ENCODE measurements at regions not wholly inside any gene's neighbourhood (a gene's known extent, or its start where the extent isn't known, plus 50 kb on each side); places are given as distances from the start of the nearest gene placed in this dataset.
"Not testable (repeated sequence)": the region's sequence is repeated elsewhere in the genome, so short reads cannot be mapped to it uniquely, and the experiment has no call there.

- DNase-seq (ENCODE audit: low spot score): no peak
Observed at GRCh38 chr9:106218854-106219253, 524.5 kb downstream of the TMEM38B start.

GRCh38 chr9:106220415-106220814 lies 526.1 kb downstream of the TMEM38B start:
- no peak for DNase-seq (ENCODE audit: low spot score)

DNA sequence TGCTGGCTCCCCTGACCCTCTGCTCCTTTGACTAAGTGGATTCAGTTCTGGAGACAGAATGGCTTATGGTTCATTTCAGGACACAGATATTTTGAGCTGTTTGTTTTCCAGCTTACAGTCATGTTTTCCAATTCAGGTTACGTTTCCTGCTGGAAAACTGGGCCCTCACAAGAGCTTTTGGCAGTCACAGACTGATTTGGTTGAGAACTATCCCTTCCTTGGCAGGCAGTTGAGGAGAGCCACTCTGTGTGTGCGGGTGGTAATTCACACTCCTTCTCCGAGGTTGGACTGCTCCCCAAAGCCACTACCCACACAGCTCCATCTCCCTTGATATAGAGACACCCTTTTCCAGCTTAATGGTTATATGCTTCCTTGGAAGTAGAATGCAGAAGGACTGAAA lies 534.5 kb downstream of the TMEM38B start:
- DNase-seq (ENCODE audit: low spot score): no peak

DNA sequence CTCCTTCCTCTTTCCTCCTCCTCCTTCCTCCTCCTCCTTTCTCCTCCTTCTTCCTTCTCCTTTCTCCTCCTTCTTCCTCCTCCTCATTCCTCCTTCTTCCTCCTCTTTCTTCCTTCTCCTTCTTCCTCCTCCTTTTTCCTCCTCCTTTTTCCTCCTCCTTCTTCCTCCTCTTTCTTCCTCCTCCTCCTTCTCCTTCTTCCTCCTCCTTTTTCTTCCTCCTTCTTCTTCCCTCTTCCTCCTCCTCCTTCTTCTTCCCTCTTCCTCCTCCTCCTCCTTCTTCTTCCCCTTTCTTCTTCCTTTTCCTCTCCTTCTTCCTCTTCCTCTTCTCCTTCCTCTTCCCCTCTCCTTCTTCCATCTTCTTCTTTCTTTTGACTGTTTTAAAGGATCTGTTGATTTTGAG lies 538.8 kb downstream of the TMEM38B start:
- DNase-seq (ENCODE audit: low spot score): no peak

- DNase-seq (ENCODE audit: low spot score): not testable (repeated sequence)
Observed at GRCh38 chr9:106260908-106261307, 566.6 kb downstream of the TMEM38B start.

DNA sequence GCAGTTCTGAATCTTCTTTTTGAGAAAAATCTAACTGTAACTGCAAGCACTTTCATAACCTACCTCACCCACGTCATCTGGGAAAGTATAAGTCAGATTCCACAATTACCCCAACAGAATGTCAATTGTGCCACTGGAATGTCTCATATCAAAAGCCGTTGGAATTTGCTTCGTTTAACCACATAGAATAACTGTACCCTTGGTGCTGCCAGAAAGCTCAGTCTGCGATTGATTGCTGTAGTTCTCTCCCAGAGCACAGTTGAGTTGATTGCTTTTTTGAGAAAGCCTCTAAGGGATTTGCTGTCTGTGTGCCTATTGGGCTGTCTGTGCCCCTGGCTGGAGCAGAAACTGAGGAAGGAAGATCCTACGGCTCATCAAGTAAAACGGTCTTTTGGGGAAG lies 583.6 kb downstream of the TMEM38B start:
- DNase-seq (ENCODE audit: low spot score): no peak

- DNase-seq (ENCODE audit: low spot score): no peak
Observed at GRCh38 chr9:106283769-106284168, 579.2 kb upstream of the ZNF462 start.

GRCh38 chr9:106284296-106284695 lies 578.7 kb upstream of the ZNF462 start:
- DNase-seq (ENCODE audit: low spot score): no peak

DNA sequence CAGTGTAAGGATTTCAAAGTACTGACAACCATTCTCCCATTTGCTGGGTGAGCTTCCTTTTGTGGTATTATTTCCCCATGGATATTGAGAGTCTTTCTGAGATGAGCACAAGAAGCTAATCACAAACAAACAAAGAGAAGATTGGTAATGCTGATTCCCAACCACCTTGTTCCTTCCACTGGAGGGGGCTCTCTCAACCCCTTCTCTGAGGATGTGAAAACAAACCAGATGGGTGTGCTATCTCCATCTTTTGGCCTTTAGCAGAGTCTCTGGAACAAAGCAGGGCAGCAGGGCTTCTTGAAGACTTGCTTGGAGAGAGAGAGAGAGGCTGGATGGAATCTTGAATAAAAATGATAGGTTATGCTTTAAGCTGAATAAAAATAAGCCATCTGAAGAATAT lies 576.7 kb upstream of the ZNF462 start:
- DNase-seq (ENCODE audit: low spot score): no peak

GRCh38 chr9:106287091-106287631 lies 575.8 kb upstream of the ZNF462 start:
- DNase-seq (ENCODE audit: low spot score): no peak

DNA sequence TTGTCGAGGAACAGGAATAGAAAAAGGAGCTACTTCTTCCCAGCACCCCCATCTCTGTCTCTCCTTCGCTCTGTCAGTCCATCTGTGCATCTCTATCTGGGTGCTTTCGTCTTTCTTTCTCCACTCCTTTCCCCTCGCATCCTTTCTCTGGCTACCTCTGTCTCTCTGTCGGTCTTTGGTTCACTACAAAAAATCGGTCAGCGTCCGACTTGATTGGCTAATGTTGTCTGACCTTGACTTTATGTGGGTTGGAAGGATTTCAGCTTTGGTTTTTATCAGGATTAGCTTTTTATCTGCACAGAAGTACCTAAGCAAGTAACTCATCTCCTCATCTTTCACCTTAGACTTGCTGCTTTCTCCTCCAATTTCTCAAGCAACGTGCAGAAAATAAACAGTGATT lies 575.2 kb upstream of the ZNF462 start:
- DNase-seq (ENCODE audit: low spot score): no peak

DNA sequence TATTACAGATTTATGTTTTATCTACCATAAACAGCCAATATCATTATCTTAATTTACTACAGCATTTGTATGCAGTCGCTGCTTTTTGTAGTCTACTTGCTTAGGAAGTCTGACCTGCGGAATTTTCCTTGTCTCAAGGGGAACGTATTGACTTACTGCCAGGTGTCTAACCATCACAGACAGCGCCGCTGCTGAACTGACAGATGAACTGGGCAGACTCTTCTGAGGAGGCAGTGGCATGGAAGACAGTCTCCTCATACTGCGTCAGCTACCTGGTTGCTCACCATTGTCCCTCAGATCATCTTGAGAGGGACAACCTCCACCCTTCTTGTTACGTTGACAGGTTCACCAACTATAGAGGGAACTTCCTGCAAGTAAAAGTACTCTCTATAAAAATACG lies 574.3 kb upstream of the ZNF462 start:
- no peak for DNase-seq (ENCODE audit: low spot score)

GRCh38 chr9:106291786-106292185 lies 571.2 kb upstream of the ZNF462 start:
- DNase-seq (ENCODE audit: low spot score): no peak

- no peak for DNase-seq (ENCODE audit: low spot score)
Observed at GRCh38 chr9:106296426-106296825, 566.5 kb upstream of the ZNF462 start.

GRCh38 chr9:106298997-106299396 lies 564.0 kb upstream of the ZNF462 start:
- no peak for DNase-seq (ENCODE audit: low spot score)

- no peak for DNase-seq (ENCODE audit: low spot score)
Observed at GRCh38 chr9:106304401-106304920, 558.5 kb upstream of the ZNF462 start.

DNA sequence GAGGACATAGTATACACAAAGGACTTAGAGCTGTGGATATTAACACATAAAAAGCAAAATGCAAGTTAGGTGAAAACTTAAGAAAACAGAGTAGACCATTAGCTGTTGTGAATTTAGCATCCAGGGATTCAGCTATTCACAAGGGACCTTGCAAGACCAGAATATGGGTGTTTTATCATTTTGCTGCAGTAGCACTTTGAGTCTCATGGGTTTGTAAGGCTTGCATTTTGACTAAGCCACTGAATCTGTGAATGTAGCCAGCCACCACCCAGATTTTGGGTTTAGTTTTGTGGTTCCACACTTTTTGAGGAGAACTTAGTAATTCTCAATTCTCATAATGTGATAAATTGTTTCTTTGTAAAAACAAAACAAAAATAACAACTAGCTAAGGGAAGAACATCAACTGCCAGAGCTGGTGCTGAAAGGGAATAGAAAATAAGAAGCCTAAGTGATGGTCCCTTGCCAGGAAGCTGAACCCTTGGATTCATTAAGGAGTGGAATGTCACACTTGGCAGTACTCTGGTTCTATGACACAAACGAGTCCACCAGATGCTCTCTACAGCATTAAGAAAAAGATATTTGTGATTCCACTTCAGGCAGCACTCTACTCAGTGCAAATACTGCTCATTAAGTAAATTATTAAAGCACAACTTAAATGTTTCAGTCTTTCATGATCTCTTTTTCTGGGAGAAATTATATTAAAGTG lies 557.4 kb upstream of the ZNF462 start:
- no peak for DNase-seq (ENCODE audit: low spot score)

DNA sequence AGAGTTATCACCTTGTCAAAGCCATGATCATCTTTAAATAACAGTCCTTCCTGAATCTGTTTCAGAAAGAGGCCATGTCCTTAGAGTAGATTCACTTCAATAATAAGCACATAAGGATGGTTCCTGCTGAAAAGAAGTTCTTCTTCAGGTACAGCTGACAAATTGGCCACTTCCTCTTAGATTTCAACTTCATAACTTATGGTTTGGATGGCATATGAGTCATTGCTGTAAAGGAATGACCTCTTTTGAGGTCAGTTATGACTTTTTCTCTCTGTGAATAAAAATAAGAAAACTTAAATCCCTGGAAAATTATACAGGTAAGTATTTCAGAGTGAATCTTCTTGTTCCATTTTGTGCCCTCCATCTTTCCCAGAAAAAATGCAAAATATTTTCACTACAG lies 555.3 kb upstream of the ZNF462 start:
- DNase-seq (ENCODE audit: low spot score): no peak

GRCh38 chr9:106309925-106310324 lies 553.0 kb upstream of the ZNF462 start:
- DNase-seq (ENCODE audit: low spot score): no peak

GRCh38 chr9:106310782-106311181 lies 552.2 kb upstream of the ZNF462 start:
- DNase-seq (ENCODE audit: low spot score): no peak

DNA sequence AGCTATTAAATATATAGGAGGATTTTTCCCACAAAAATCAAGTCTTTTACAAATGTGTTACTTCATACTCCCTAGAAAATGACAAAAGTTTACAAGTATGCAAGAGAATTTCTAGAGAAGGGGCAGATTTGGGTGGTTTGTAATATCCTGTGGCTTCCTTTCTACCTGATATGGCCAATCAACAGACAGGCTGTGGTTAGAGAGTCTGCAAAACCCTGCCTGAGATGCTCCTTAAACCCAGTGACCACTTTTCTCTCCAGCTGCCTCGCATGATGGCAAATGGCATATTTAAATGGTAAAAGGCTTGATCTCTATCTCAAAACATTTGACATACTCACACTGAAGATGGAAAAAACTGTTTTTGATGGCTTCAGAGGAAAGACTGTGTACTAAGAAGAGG lies 550.1 kb upstream of the ZNF462 start:
- DNase-seq (ENCODE audit: low spot score): no peak

DNA sequence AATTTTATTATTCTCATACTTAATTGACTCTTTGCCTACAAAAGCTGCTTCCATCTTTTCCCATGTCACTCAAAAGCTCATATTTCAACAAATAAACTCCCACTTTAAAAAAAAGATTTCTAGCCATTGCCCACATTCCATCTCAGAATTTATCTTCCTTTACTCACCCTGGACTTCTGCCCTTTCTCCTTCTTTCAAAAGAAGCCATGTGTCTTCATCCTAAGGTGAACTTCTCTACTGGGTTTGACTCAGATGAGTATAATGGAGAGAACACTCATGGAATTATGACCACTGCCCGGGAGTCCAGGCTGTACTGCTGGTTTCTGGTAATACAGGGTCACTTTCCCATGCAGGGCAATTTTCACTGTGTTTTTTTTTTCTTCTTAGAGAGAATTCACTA lies 548.5 kb upstream of the ZNF462 start:
- no peak for DNase-seq (ENCODE audit: low spot score)

DNA sequence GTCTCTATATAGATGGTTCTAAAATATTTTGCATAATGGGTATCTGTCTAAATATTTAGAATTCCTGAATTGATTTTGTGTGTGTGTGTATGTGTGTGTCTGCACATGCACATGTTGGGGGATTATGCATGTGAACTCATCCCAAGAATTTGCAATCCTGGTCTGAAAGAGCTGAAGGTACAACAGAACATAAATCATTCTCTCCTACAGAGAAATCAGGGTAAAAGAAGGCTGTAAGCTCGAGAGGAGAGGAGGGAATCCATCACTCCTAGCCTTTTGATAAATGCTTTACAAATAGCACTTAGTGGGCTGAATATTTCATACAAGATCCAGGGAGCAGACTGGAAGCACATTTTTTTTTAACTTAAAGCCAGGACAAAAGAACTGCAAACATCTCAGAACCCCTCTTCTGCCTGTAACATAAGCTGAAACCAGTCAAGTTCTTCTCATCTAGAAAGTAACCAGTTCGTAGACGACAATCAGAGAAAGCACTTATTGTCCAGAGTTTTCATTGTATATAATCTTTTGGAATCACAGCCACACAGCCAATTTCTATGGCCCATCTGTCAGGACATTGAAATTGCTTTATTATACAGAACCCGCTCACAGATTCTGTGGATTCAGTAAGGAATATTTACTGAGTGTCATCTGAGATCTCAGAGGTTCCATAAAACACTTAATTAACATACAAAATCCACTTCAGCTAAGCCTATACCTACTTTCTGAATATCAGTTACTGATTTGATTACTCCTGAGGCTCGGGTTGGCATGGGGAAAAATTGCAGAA lies 541.4 kb upstream of the ZNF462 start:
- no peak for DNase-seq (ENCODE audit: low spot score)
